Kidney glomerular epithelial cell (primary cell): ENCODE measurements at regions not wholly inside any gene's neighbourhood (a gene's known extent, or its start where the extent isn't known, plus 50 kb on each side); places are given as distances from the start of the nearest gene placed in this dataset.
"Not testable (repeated sequence)": the region's sequence is repeated elsewhere in the genome, so short reads cannot be mapped to it uniquely, and the experiment has no call there.

ENCODE experiments used
- DNase-seq: peaks from one replicate; lab custom pipeline; 2025; lab: John Stamatoyannopoulos, UW

DNA sequence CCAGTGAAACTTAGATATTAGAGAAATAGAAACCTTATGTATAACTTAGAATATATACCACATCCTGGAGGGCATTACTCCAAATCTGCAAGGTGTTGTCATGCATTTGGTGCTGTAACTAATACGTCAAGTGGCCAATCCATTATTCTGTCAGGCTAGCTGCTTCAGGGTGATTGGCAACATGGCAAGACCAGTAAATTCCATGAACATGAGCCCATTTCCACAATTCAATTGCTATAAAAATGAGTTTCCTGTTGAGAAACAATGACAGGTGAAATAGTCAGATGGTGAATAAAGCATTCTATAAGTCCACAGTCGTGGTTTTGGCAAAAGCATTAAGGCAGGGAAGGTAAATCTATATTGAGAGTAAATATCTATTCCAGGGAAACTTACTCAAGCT, 566.0 kb downstream of the ADGRL2 start:
- no peak for DNase-seq

DNA sequence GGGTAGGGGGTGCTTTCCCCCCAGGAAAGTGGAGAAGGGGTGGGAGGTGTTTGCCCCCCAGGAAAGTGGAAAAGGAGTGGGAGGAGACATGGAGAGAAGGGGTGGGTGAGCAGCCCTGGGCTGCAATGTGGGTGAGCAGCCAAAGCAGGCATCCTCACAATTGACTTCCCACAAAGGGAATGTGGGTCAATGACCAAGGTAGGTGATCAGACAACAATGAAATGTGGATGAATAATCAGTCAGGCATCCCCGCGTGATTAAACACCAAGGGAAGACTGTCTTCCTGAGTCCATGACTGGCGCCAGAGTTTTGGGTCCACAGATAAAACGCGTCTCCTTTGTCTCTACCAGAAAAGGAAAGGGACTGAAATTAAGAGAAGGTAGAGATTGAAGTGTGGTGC, 558.8 kb downstream of the ADGRL2 start:
- DNase-seq = not testable (repeated sequence)

DNA sequence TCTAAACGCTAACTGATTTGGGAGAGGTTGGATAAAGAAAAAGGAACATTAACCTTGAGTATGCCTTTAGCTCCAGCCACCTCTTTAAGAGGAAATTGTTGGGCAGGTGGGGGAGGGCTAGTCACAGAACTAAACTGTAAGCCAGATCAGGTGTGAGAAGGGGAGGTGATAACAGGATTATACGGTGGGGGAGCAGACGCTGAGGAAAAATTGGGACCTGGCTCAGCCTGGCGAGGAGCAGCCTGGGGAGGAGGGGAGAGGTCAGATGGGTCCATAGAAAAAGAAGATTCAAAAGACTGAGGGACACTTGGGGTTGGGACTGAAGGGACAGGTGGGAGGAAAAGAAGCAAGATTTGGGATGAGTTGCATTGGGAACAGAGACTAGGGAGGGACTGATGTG, 558.0 kb downstream of the ADGRL2 start:
- DNase-seq = not testable (repeated sequence)

DNA sequence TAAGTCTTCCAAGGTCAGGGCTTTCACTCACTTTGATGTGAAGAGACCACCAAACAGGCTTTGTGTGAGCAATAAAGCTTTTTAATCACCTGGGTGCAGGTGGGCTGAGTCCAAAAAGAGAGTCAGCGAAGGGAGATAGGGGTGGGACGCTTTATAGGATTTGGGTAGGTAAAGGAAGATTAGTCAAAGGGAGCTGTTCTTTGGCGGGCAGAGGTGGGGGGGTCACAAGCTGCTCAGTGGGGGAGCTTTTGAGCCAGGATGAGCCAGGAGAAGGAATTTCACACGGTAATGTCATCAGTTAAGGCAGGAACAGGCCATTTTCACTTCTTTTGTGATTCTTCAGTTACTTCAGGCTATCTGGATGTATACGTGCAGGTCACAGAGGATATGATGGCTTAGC, 553.8 kb downstream of the ADGRL2 start:
- DNase-seq = not testable (repeated sequence)

DNA sequence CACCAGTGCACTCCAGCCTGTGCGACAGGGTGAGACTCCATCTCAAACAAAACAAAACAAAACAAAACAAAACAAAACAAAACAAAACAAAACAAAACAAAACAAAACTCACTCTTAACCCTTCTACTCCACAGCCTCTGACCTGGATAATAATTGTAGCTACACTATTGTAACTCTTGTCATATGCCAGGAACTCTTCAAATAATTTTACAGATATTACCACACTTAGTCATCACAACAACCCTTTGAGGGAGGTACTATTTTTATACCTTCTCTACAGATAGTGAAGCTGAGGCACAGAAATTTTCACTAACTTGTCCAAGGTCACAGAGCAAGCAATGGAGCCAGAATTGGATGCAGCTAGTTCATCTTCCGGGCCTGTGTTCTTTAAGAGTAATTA, 547.8 kb downstream of the ADGRL2 start:
- no peak for DNase-seq

DNA sequence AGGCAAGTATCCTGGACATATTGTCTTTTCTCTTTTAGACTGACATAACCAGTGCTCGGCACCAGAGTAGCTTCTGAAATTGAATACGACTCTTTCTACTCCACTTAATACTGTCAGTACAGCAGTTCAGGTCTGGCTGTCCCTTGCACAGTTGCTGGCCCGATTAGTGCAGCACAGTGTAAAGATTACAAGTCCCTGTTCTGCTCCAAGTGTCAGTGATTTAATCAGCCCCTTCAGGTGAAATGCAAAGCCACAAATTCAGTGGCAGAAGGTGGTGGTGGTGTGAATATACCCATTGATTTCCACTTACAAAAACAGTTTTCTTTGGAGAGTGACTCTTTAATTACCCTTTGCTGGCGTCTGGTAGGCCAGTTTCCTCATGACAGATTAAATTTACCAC, 545.4 kb downstream of the ADGRL2 start:
- no peak for DNase-seq

DNA sequence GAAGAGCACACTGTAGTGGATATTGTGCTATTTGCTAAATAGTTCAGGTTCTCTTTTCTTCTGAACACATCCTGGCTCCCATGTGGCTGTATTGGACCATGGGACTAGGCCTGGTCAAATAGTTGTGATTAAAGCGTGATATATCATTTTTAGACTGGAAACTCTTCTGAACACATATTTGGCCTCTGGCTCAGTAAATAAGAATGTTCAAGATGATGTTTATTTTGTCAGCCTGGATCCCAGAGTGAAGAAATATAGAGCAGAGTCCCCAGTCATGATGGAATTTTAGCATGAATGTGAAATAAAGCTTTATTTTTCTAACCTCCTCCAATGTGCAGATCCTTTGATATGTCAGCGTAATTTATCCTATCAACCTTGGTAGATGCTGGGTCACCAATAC, 542.6 kb downstream of the ADGRL2 start:
- no peak for DNase-seq

DNA sequence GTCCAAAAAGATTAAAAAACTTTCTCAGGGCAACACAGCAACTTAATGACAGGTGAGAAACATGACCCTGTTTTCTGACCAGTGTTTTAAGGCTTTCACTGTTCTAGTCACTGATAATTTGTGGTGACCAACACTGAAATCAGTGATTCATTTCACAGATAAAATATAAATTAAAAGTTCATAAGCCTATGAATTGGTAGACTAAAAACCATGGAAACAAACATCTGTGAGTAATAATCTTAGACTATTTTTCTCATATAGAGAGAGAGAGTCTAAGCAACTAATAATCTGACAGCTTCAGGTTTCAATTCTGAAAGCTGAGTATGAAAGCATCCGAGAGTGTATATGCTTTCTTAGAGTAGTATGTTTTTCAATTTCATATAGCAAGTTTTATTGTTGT, 536.9 kb downstream of the ADGRL2 start:
- DNase-seq = no peak

DNA sequence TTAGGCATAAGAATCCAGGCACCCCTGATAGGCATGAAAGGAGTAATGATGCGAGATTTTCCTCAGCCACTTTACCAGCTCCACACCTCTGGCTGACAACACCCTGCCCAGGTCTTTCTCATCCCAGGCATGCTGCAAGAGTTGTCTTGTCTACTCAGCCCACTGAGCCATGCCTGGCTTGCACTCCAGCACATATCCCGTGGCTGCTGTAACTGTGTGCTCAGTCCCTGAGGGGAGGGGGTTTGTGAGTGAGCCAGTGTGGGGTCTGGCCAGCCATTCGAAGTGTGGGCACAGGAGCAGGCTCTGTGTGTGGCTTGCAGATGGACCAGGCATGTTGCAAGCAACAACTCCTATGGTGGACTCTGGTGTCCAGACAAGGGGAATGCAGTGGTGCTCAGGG, 529.6 kb downstream of the ADGRL2 start:
- no peak for DNase-seq

DNA sequence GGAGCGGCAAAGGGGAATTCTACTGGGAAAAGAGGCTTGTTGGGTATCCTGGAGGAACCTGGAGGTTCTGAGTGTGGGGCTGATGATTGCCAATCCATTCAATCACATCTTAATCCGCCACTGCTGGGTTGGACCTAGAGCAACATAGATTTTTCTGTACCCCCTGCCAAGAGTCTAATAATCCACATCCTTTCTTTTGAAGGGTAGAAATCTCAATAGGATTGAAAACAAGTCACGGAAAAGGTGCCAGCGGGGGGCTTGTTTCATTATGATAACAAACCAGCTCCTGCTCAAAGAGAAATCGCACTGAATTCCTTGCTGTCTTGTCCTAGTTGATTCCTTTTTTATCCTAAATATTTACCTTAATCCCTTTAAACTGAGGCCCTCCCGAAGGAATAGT, 528.5 kb downstream of the ADGRL2 start:
- DNase-seq = no peak

DNA sequence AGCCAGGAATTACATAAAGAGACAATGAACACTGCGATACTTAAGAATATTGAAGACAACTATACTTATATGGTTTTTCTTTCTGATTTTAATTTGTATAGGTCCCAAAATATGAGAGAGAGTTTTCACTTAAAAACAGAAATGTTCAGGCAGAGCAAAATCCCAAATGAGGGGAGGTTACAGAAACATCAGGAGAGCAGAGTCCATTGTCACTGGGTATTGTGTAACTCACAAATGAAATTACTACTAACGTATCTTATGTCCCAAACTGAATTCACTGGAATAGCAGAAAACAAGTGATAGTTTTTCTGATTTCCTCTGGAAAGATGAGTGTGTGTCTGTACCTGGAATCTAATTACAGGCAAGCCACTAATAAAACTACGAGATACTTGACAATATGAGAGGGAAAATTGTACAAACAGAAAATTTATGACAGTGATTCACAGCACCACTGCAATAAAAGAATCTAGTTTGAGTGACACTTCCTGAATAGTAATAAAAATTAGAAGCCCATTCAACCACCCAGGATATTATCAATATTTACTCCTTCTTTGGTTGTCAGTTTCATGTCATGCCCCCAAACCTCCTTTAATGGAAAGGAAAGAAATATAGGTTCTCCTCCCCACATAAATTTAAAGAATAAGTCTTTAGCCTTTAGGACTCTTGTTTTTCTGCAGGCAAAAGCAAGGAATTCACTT, 522.6 kb downstream of the ADGRL2 start:
- DNase-seq = no peak

DNA sequence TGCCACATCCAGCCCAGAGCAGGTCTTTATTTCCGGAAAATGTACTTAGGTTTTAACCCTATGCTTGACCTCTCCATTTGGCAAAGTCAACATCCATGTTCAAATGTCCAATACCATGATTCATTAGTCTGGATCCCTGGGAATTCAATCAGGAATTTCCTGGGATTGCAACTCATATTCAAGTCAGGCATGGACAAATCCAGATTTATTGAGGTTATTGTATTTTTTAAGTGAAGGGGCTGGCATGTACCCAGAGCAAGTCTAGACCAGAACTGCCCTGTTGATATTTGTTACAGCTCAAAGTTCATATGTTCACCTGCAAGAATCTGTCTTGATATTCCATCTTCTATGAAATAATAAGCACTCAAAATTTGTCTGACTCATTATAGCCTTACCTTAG, 521.1 kb downstream of the ADGRL2 start:
- DNase-seq = no peak

DNA sequence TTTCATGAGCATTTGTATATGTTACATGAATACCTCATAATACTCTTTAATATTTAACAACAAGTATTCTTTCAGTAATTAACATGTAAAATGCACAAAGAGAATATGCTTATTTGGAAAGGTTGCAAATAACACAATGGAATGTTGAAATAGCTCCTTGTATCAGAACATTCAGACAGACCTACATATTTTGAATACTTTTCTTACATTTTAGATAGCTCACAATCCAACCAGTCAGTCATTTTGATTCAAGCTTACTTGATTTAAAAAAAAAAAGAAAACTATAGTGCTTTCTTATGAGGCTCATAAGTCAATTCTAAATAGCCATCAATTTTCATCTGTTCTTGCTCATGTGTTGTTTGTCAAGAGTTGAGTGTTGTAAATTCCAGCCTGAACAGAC, 518.8 kb downstream of the ADGRL2 start:
- no peak for DNase-seq

DNA sequence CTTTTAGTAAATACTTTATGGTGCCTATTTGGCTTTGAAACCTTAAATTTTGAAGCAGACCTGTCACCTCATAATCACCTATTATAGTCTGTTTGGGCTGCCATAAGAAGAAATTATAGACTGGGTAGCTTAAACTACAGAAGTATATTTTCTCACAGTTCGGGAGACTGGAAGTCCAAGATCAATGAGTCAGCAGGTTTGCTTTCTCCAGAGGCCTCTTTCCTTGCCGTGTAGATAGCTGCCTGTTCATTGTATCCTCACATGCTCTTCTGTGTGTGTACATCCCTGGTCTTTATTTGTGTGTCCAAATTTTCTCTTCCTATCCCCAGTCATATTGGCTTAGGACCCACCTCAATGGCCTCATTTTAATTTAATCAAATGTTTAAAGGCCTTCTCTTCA, 518.2 kb downstream of the ADGRL2 start:
- no peak for DNase-seq

DNA sequence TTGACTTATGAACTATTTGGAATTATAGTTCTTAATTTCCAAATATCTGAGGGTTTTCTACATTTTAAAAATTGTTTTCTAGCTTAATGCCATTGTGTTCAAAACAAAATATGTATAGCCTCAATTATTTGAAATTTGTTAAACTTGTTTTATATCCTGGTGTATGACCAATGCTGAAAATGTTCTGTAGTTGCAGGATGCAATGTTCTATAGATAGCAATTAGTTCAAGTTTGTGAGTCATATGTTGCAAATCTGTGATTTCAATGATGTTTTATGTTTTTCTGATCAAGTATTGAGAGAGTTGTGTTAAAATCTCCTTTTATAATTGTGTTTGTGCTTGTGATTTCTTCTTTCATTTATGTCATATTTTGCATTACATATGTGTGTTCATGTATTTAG, 517.5 kb downstream of the ADGRL2 start:
- no peak for DNase-seq

DNA sequence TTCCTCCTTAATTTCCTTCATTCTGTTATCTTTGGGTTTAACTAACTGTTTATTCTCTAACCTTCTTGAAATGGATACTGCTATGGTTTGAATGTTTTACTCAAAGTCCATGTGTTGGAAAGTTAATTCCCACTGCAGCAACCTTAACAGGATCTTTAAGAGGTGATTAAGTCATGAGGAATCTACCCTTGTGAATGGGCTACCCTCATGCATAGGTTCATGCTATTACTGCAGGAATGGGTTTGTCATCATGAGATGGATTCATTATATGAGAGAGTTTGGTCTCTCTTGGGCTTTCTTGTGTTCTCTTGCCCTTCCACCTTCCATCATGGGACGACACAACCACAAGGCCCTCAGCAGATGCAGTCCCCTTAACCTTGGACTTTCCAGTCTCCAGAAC, 516.9 kb downstream of the ADGRL2 start:
- no peak for DNase-seq

DNA sequence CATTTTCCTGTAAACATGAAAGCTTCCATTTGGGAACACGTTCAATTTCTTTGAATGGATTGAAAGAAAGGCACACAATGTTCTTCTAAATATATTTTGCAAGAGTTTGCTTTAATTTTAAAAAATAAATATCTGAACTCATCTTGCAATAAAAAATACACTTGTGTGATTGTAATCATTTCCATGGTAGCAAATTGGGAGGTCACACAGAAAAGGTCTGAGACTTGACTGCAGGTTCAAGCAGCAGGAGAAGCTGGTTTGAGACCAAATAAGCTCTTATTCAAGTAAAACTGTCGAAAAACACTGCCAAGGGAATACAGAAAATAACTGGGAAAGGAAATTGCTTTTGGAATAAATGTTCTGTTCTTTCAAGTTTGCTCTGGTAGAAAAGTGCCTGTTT, 498.9 kb downstream of the ADGRL2 start:
- no peak for DNase-seq

DNA sequence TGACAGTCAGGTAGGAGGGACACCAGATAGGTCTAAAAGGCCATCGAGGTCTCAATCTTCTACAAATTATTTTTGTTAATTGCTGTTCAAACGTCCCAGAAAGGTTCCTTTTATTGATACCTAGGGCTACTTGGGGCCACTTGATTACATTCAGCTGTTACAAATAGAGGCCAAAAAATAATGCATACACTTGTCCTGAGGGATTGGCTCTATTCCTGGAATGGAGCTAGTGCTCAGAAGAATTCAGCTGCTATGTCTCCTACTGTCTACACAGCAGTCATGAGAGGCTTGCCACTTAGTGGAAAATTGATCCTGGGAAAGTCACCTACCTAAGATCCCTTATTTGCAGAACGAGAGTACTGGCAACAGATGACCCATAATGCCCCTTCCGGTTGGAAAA, 498.3 kb downstream of the ADGRL2 start:
- no peak for DNase-seq

DNA sequence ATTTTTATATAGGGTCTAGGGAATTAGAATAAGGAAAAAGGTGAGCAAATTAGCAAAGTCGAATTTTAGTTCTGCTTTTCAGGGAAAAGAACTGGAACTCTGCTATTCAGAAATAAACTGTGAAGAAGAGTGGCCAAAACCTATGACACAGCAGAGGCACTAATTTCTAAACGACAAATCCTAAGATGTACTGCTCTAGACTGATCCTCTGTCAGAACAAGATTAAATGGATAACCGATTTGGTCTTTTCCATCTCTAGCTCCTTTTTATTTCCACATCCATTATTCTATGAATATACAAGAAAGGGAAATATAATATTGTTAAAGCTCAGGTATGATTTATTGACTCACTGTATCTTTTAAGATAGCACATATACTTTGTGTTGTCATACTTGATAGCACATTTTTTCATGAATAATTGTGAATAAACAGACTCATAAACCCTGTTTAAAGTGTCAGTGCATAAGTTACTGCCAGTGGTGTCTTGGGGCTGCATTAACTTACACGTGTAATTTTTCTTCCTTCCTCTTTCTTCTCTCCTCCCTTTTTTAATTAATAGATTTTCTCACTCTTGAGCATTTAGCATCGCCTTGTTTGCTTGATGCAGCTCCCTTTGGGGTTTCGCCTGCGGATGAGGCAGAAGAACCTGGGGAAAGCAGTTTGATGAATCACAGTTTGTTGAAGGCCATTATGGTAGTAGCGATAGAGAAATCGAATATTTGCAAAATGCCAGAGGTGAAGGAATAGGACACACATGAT, 496.6 kb downstream of the ADGRL2 start:
- no peak for DNase-seq

DNA sequence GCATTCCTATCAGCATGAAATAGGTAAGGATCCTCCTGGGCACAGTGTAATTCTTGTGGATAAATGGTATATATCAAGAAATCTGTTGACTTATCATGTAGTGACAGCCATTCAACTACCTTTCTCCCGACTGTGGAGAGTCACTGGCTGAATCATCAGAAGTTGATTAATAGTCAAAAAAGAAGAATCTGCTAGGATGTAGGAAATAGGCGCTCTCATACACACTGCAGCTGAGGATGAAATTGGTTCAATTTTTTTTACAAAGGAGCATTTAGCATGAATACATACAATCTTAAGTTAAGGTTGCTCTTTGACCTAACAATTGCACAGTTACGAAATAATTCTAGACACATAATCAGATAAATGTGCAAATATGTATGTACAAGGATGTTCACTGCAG, 486.8 kb downstream of the ADGRL2 start:
- DNase-seq = no peak

DNA sequence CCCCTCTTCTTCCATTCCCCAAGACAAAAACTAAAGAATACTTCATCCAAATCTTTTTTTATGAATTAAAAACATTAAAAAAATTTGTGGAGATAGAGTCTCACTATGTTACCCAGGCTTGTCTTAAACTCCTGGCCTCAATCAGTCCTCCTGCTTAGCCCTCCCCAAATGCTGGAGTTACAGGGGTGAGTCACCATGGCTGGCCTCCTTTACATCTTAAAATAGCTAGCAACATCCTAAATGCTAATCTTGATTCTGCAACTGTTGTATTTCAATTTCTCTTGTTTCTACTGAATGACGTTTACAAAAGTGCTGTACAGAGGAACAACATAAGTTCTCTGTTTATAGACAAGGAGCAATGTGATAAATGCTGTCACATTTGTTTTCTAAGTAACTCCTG, 483.5 kb downstream of the ADGRL2 start:
- no peak for DNase-seq

DNA sequence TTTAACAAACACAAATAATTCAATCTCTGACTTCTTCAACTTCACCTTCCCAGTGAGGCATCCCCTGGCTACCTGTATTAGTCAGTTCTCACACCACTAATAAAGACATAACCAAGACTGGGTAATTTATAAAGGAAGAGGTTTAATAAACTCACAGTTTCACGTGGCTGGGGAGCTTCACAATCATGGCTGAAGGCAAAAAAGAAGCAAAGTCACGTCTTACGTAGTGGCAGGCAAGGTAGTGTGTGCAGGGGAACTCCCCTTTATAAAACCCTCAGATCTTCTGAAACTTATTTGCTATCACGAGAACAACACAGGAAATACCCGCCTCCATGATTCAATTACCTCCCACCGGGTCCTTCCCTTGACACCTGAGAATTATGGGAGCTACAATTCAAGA, 478.5 kb downstream of the ADGRL2 start:
- DNase-seq = no peak

DNA sequence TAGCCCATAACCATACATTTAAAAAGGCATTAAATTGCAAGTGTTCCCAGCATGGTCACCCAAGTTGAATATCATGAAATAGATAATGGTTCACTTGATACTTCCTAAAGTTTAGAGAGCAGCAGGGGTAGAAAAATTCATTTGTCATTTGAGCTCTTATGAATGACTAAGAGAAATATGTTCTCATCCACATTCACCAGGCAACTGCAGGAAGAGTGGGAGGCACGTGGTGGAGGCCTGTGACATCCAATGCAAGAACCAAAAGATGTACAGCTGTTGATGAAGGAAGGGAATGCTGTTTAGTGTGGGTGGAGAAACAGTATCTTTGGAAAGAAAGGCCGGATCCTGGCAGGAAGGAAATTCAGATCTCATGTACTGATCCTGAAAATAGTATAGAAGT, 473.1 kb downstream of the ADGRL2 start:
- no peak for DNase-seq

DNA sequence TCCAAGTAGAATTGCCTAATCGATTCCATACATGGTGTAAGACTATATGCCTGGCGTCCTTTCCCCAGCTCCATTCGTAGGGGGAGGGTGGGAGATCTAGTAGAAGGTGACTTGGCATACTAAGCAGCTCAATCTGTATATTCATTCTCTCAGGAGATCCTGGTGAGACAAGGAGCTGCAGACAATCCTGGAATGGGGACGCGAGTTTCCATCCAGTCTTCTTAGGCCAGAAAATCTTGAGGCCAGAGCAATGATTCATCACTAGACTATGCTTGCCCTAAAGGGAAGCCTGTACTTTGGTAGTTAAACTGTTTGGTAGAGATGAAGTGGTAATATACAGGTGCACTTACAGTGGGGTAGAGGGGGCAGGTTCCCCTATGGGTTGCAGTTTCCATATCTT, 468.7 kb downstream of the ADGRL2 start:
- DNase-seq = no peak
